SK-N-SH treated with all-trans-retinoic acid at 6 μM for 48 hours (cell line): ENCODE measurements at regions not wholly inside any gene's neighbourhood (a gene's known extent, or its start where the extent isn't known, plus 50 kb on each side); places are given as distances from the start of the nearest gene placed in this dataset.

Experiments used
- ATAC-seq: fragments of 200-7000 bp; cut with Tn5 transposase; 3 replicates; pipeline ENCODE4 v1.9.1; 2020; ENCODE audit warnings: mild to moderate bottlenecking, moderate library complexity
- ARNTL ChIP-seq: fragments of 450-650 bp; formaldehyde crosslinking; IDR thresholded peaks from 2 replicates; pipeline ENCODE4 v1.5.0; 2020; ENCODE audit warnings: low read depth, mild to moderate bottlenecking, moderate library complexity, borderline replicate concordance
- BACH2 ChIP-seq: fragments of 250-450 bp; sonication (Bioruptor Pico); IDR thresholded peaks from 2 replicates; pipeline ENCODE4 v1.9.0; 2021; ENCODE audit warnings: mild to moderate bottlenecking, borderline replicate concordance
- CREB5 ChIP-seq: fragments of 250-450 bp; sonication (Bioruptor Pico); IDR thresholded peaks from 2 replicates; pipeline ENCODE4 v1.5.1; 2020; ENCODE audit warnings: low read depth, mild to moderate bottlenecking, moderate library complexity
- CSDC2 ChIP-seq: fragments of 250-450 bp; sonication (Bioruptor Pico); IDR thresholded peaks from 2 replicates; pipeline ENCODE4 v1.5.0; 2020; ENCODE audit warnings: mild to moderate bottlenecking, moderate library complexity
- CSRNP3 ChIP-seq: fragments of 250-450 bp; sonication (Bioruptor Pico); IDR thresholded peaks from 2 replicates; pipeline ENCODE4 v1.5.1; 2021; ENCODE audit warnings: mild to moderate bottlenecking, moderate library complexity
- ESRRG ChIP-seq: fragments of 250-450 bp; sonication (Bioruptor Pico); IDR thresholded peaks from 2 replicates; pipeline ENCODE4 v1.6.1; 2021; ENCODE audit warnings: mild to moderate bottlenecking
- GLIS3 ChIP-seq: fragments of 250-450 bp; sonication (Bioruptor Pico); IDR thresholded peaks from 2 replicates; pipeline ENCODE4 v1.5.0; 2020; ENCODE audit warnings: mild to moderate bottlenecking, moderate library complexity
- ISL1 ChIP-seq: fragments of 250-450 bp; sonication (Bioruptor Pico); IDR thresholded peaks from 2 replicates; pipeline ENCODE4 v2.1.2; 2022; ENCODE audit warnings: mild to moderate bottlenecking, moderate library complexity
- PATZ1 ChIP-seq: fragments of 250-450 bp; sonication (Bioruptor Pico); IDR thresholded peaks from 2 replicates; pipeline ENCODE4 v1.8.0; 2020; ENCODE audit warnings: mild to moderate bottlenecking, moderate library complexity, borderline replicate concordance
- POU6F1 ChIP-seq: fragments of 250-450 bp; sonication (Bioruptor Pico); IDR thresholded peaks from 2 replicates; pipeline ENCODE4 v1.8.0; 2021; ENCODE audit warnings: low read depth, mild to moderate bottlenecking, moderate library complexity, borderline replicate concordance
- PPARA ChIP-seq: fragments of 250-450 bp; sonication (Bioruptor Pico); IDR thresholded peaks from 2 replicates; pipeline ENCODE4 v1.5.0; 2020; ENCODE audit warnings: mild to moderate bottlenecking, borderline replicate concordance
- RARB ChIP-seq: fragments of 250-450 bp; sonication (Bioruptor Pico); IDR thresholded peaks from 2 replicates; pipeline ENCODE4 v1.8.0; 2021; ENCODE audit warnings: mild to moderate bottlenecking, moderate library complexity
- SNAI2 ChIP-seq: fragments of 250-450 bp; sonication (Bioruptor Pico); IDR thresholded peaks from 2 replicates; pipeline ENCODE4 v1.5.0; 2020; ENCODE audit warnings: mild to moderate bottlenecking, moderate library complexity
- TCF4 ChIP-seq: fragments of 250-450 bp; sonication (Bioruptor Pico); IDR thresholded peaks from 2 replicates; pipeline ENCODE4 v1.8.0; 2021; ENCODE audit warnings: mild to moderate bottlenecking, moderate library complexity, borderline replicate concordance
- TOX ChIP-seq: fragments of 250-450 bp; sonication (Bioruptor Pico); IDR thresholded peaks from 2 replicates; pipeline ENCODE4 v1.8.0; 2021; ENCODE audit warnings: mild to moderate bottlenecking, moderate library complexity, borderline replicate concordance
- TSHZ2 ChIP-seq: fragments of 250-450 bp; sonication (Bioruptor Pico); IDR thresholded peaks from 2 replicates; pipeline ENCODE4 v1.5.0; 2020; ENCODE audit warnings: mild to moderate bottlenecking, moderate library complexity
- ZC3H10 ChIP-seq: fragments of 250-450 bp; sonication (Bioruptor Pico); IDR thresholded peaks from 2 replicates; pipeline ENCODE4 v1.5.1; 2021; ENCODE audit warnings: mild to moderate bottlenecking, moderate library complexity
- ZFP3 ChIP-seq: fragments of 250-450 bp; sonication (Bioruptor Pico); IDR thresholded peaks from 2 replicates; pipeline ENCODE4 v1.5.0; 2020; ENCODE audit warnings: mild to moderate bottlenecking, moderate library complexity
- ZFP30 ChIP-seq: fragments of 450-650 bp; formaldehyde crosslinking; IDR thresholded peaks from 2 replicates; pipeline ENCODE4 v1.5.0; 2022; ENCODE audit warnings: mild to moderate bottlenecking, moderate library complexity
- ZNF565 ChIP-seq: fragments of 450-650 bp; formaldehyde crosslinking; conservative IDR thresholded peaks from 2 replicates; pipeline ENCODE4 v1.5.0; 2020; ENCODE audit warnings: low read depth, mild to moderate bottlenecking, moderate library complexity
- ZNF70 ChIP-seq: fragments of 450-650 bp; formaldehyde crosslinking; IDR thresholded peaks from 2 replicates; pipeline ENCODE4 v1.5.0; 2020; ENCODE audit warnings: mild to moderate bottlenecking, moderate library complexity
- ZNF8 ChIP-seq: fragments of 450-650 bp; formaldehyde crosslinking; IDR thresholded peaks from 2 replicates; pipeline ENCODE4 v1.5.0; 2020; ENCODE audit warnings: mild to moderate bottlenecking, moderate library complexity

- ATAC-seq, result no peak
- TF ChIP-seq ZNF8 (CRISPR knock-in tag), result no peak
- no peak for TF ChIP-seq TCF4 (CRISPR knock-in tag)
- no peak for TF ChIP-seq ISL1
- no peak for TF ChIP-seq CREB5 (CRISPR knock-in tag)
- TF ChIP-seq ZFP30, result no peak
- no peak for TF ChIP-seq ZC3H10 (CRISPR knock-in tag)
- TF ChIP-seq PATZ1 (CRISPR knock-in tag), result no peak
- TF ChIP-seq ZNF70 (CRISPR knock-in tag), result no peak
- no peak for TF ChIP-seq BACH2 (CRISPR knock-in tag)
- no peak for TF ChIP-seq TSHZ2
- no peak for TF ChIP-seq ZFP3 (CRISPR knock-in tag)
- TF ChIP-seq ZNF565 (CRISPR knock-in tag), result no peak
- TF ChIP-seq TOX (CRISPR knock-in tag), result no peak
- TF ChIP-seq RARB (CRISPR knock-in tag), result no peak
- TF ChIP-seq ARNTL (CRISPR knock-in tag), result no peak
- TF ChIP-seq ESRRG (CRISPR knock-in tag), result no peak
- no peak for TF ChIP-seq POU6F1
- TF ChIP-seq, all 23 proteins: peak for 0
Observed at GRCh38 chr16:64321881-64322280, 800.0 kb downstream of the CDH11 start.

- TF ChIP-seq CSDC2 (CRISPR knock-in tag) (no peak), BACH2 (CRISPR knock-in tag) (no peak), RARB (CRISPR knock-in tag) (no peak), GLIS3 (CRISPR knock-in tag) (no peak), POU6F1 (no peak), ZFP30 (no peak), TSHZ2 (no peak), SNAI2 (CRISPR knock-in tag) (no peak), PPARA (CRISPR knock-in tag) (no peak), ZNF8 (CRISPR knock-in tag) (no peak), TCF4 (CRISPR knock-in tag) (no peak), CSRNP3 (CRISPR knock-in tag) (no peak), ZNF70 (CRISPR knock-in tag) (no peak), CREB5 (CRISPR knock-in tag) (no peak)
Observed at GRCh38 chr16:64321066-64321465, 800.8 kb downstream of the CDH11 start.

More at GRCh38 chr16:64321066-64321465, 800.8 kb downstream of the CDH11 start:
- no peak for ATAC-seq
